ENCODE measurements at regions not wholly inside any gene's neighbourhood (a gene's known extent, or its start where the extent isn't known, plus 50 kb on each side); places are given as distances from the start of the nearest gene placed in this dataset.

- Mint-ChIP-seq H3K36me3 (no peaks in the 10 kb centered on the region), H3K9me3 (no peaks in the 10 kb centered on the region), H3K4me3 (no peak overlapping the region), H3K27me3 (ENCODE audit: low read depth in 2 of 2) (peaks cover 23 to 55% of the 10 kb centered on the region in 2 donors), H3K27ac (no peak overlapping the region), H3K4me1 (no peaks in the 10 kb centered on the region)
- DNase-seq, result no peak
- no peak for TF ChIP-seq CTCF (IDR thresholded peaks at IDR 0.05)
- no peak for ATAC-seq
- intact Hi-C loops (cut with micrococcal nuclease), result no loop called here
- Histone ChIP-seq H3K27ac (ENCODE audit: low read length) (no peak overlapping the region), H3K4me3 (ENCODE audit: low read length) (no peak overlapping the region), H3K4me1 (ENCODE audit: control insufficient read depth, insufficient read depth, low read length) (no peaks in the 10 kb centered on the region), H3K36me3 (ENCODE audit: control insufficient read depth, insufficient read depth, low read length) (no peaks in the 10 kb centered on the region), H3K9me3 (ENCODE audit: control insufficient read depth, insufficient read depth, low read length) (no peaks in the 10 kb centered on the region), H3K27me3 (ENCODE audit: control insufficient read depth, insufficient read depth, low read length) (no peaks in the 10 kb centered on the region)
- 94% methylated on average over 8 of the region's 9 CpGs for WGBS (ENCODE audit: insufficient coverage)
These were observed 300.4 kb upstream of the RUNX1 start for GRCh38 chr21:35349376-35350080.

- Histone ChIP-seq H3K27me3 (ENCODE audit: control insufficient read depth, insufficient read depth, low read length) (no peaks in the 10 kb centered on the region), H3K36me3 (ENCODE audit: control insufficient read depth, insufficient read depth, low read length) (no peaks in the 10 kb centered on the region), H3K9me3 (ENCODE audit: control insufficient read depth, insufficient read depth, low read length) (no peaks in the 10 kb centered on the region), H3K4me1 (ENCODE audit: control insufficient read depth, insufficient read depth, low read length) (no peaks in the 10 kb centered on the region), H3K27ac (ENCODE audit: low read length) (no peak overlapping the region), H3K4me3 (ENCODE audit: low read length) (no peak overlapping the region)
- no peaks in the 10 kb centered on the region for H3K36me3 Mint-ChIP-seq
- H3K9me3 Mint-ChIP-seq, result no peaks in the 10 kb centered on the region
- no peak for TF ChIP-seq CTCF (IDR thresholded peaks at IDR 0.05)
- intact Hi-C loops (cut with micrococcal nuclease), result no loop called here
- ATAC-seq (no peak), DNase-seq (no peak)
- H3K27ac Mint-ChIP-seq, result no peak overlapping the region
- H3K4me3 Mint-ChIP-seq, result no peak overlapping the region
- H3K4me1 Mint-ChIP-seq, result no peaks in the 10 kb centered on the region
- WGBS (ENCODE audit: insufficient coverage), result no CpG with 5 or more reads among the region's 1 CpG
- H3K27me3 Mint-ChIP-seq (ENCODE audit: low read depth in 2 of 2), result peaks cover 18 to 49% of the 10 kb centered on the region in 2 donors
These were observed 299.6 kb upstream of the RUNX1 start for GRCh38 chr21:35348686-35349085.

GRCh38 chr21:35346697-35347096, 297.6 kb upstream of the RUNX1 start:
- Histone ChIP-seq H3K9me3 (ENCODE audit: control insufficient read depth, insufficient read depth, low read length) (no peaks in the 10 kb centered on the region), H3K27ac (ENCODE audit: low read length) (no peak overlapping the region), H3K4me3 (ENCODE audit: low read length) (no peak overlapping the region), H3K27me3 (ENCODE audit: control insufficient read depth, insufficient read depth, low read length) (no peaks in the 10 kb centered on the region), H3K36me3 (ENCODE audit: control insufficient read depth, insufficient read depth, low read length) (no peaks in the 10 kb centered on the region), H3K4me1 (ENCODE audit: control insufficient read depth, insufficient read depth, low read length) (no peaks in the 10 kb centered on the region)
- WGBS (ENCODE audit: insufficient coverage), result 85% methylated on average over 4 of the region's 4 CpGs
- H3K9me3 Mint-ChIP-seq, result no peaks in the 10 kb centered on the region
- H3K27me3 Mint-ChIP-seq (ENCODE audit: low read depth in 2 of 2), result peaks cover 22 to 46% of the 10 kb centered on the region in 2 donors
- no peak overlapping the region for H3K27ac Mint-ChIP-seq
- DNase-seq, result no peak
- no peak for TF ChIP-seq CTCF (IDR thresholded peaks at IDR 0.05)
- intact Hi-C loops (cut with micrococcal nuclease), result no loop called here
- no peak for ATAC-seq
- no peak overlapping the region for H3K4me3 Mint-ChIP-seq
- H3K4me1 Mint-ChIP-seq, result peaks cover 0 to 10% of the 10 kb centered on the region in 2 donors
- no peaks in the 10 kb centered on the region for H3K36me3 Mint-ChIP-seq

GRCh38 chr21:35345954-35346353, 296.9 kb upstream of the RUNX1 start:
- no peaks in the 10 kb centered on the region for H3K36me3 ChIP-seq (ENCODE audit: control insufficient read depth, insufficient read depth, low read length)
- H3K4me1 ChIP-seq (ENCODE audit: control insufficient read depth, insufficient read depth, low read length), result no peaks in the 10 kb centered on the region
- no peak overlapping the region for H3K27ac ChIP-seq (ENCODE audit: low read length)
- no peaks in the 10 kb centered on the region for H3K27me3 ChIP-seq (ENCODE audit: control insufficient read depth, insufficient read depth, low read length)
- H3K4me3 ChIP-seq (ENCODE audit: low read length), result no peak overlapping the region
- no peak for ATAC-seq
- no peak for DNase-seq
- Mint-ChIP-seq H3K27me3 (ENCODE audit: low read depth in 2 of 2) (peaks cover 25 to 42% of the 10 kb centered on the region in 2 donors), H3K36me3 (no peaks in the 10 kb centered on the region), H3K4me3 (no peak overlapping the region), H3K9me3 (no peaks in the 10 kb centered on the region), H3K27ac (no peak overlapping the region), H3K4me1 (peaks cover 0 to 10% of the 10 kb centered on the region in 2 donors)
- no peaks in the 10 kb centered on the region for H3K9me3 ChIP-seq (ENCODE audit: control insufficient read depth, insufficient read depth, low read length)
- no peak for TF ChIP-seq CTCF (IDR thresholded peaks at IDR 0.05)
- intact Hi-C loops (cut with micrococcal nuclease), result no loop called here

Measured in natural killer cell (primary cell).